CD4-positive, CD25-positive, alpha-beta regulatory T cell (primary cell): ENCODE measurements at regions not wholly inside any gene's neighbourhood (a gene's known extent, or its start where the extent isn't known, plus 50 kb on each side); places are given as distances from the start of the nearest gene placed in this dataset.

Experiments
- ATAC-seq, 2 donors: fragments of 150-1000 bp; cut with Tn5 transposase; one replicate each; pipeline ENCODE4 v1.10.0; 2021; ENCODE audit warnings: low read depth in 2 of 2, moderate number of reproducible peaks in 2 of 2, moderate library complexity in 1 of 2
- DNase-seq, 3 donors: peaks; one replicate each; pipeline versions ENCODE4 v3.0.0 to v3.0.0-alpha.2; 2012 to 2022; ENCODE audit warnings: mixed read lengths in 1 of 3
- H3K27ac ChIP-seq: one replicate; pipeline ENCODE4 v1.7.0; 2013; ENCODE audit warnings: mild to moderate bottlenecking, low read length; ENCODE audit not compliant: insufficient read depth, poor library complexity, severe bottlenecking
- H3K27me3 ChIP-seq: one replicate; pipeline ENCODE4 v1.7.0; 2013; ENCODE audit warnings: low read length; ENCODE audit not compliant: control insufficient read depth, insufficient read depth
- H3K36me3 ChIP-seq: one replicate; pipeline ENCODE4 v1.7.0; 2013; ENCODE audit warnings: mild to moderate bottlenecking, low read length, moderate library complexity; ENCODE audit not compliant: control insufficient read depth, insufficient read depth
- H3K4me1 ChIP-seq: 2 replicates; pipeline ENCODE4 v1.7.0; 2013; ENCODE audit warnings: mild to moderate bottlenecking, low read length; ENCODE audit not compliant: insufficient read depth, control insufficient read depth, poor library complexity, severe bottlenecking
- H3K4me3 ChIP-seq: one replicate; pipeline ENCODE4 v1.7.0; 2013; ENCODE audit warnings: low read depth, mild to moderate bottlenecking, low read length, moderate library complexity
- H3K9me3 ChIP-seq, 2 experiments: 1 replicate in 1 of 2; 2 replicates in 1 of 2; pipeline ENCODE4 v1.7.0; 2013; ENCODE audit warnings: low read length in 2 of 2, mild to moderate bottlenecking in 1 of 2, moderate library complexity in 1 of 2; ENCODE audit not compliant: control insufficient read depth in 2 of 2
- H3K27ac Mint-ChIP-seq, 3 donors: one replicate each; pipeline ENCODE4 v1.8.0; 2020 to 2022; ENCODE audit warnings: mild to moderate bottlenecking in 3 of 3, mixed read lengths in 3 of 3, moderate library complexity in 2 of 3
- H3K27me3 Mint-ChIP-seq: one replicate; pipeline ENCODE4 v1.8.0; 2022; ENCODE audit warnings: mild to moderate bottlenecking, mixed read lengths
- H3K36me3 Mint-ChIP-seq: one replicate; pipeline ENCODE4 v1.8.0; 2020; ENCODE audit warnings: mixed read lengths
- H3K4me1 Mint-ChIP-seq, 4 donors: one replicate each; pipeline ENCODE4 v1.8.0; 2020 to 2022; ENCODE audit warnings: mixed read lengths in 4 of 4, mild to moderate bottlenecking in 1 of 4
- H3K4me3 Mint-ChIP-seq, 4 donors: one replicate each; pipeline ENCODE4 v1.8.0; 2020 to 2022; ENCODE audit warnings: mild to moderate bottlenecking in 4 of 4, mixed read lengths in 4 of 4, moderate library complexity in 3 of 4
- H3K9me3 Mint-ChIP-seq, 7 donors: one replicate each; pipeline ENCODE4 v1.8.0; 2020 to 2022; ENCODE audit warnings: mixed read lengths in 7 of 7, mild to moderate bottlenecking in 3 of 7, moderate library complexity in 2 of 7

- no peak for DNase-seq
- no peaks in the 10 kb centered on the region for H3K9me3 ChIP-seq
- H3K4me1 Mint-ChIP-seq, result no peaks in the 10 kb centered on the region
Measured at GRCh38 chr1:219692981-219693380, 80.1 kb upstream of the ZC3H11B start.

GRCh38 chr1:219689774-219690173 is 76.9 kb upstream of the ZC3H11B start:
- Mint-ChIP-seq H3K27ac (no peak overlapping the region), H3K36me3 (no peaks in the 10 kb centered on the region), H3K4me1 (no peaks in the 10 kb centered on the region), H3K27me3 (no peaks in the 10 kb centered on the region), H3K4me3 (no peak overlapping the region), H3K9me3 (peaks cover 0 to under 1% (median 0%) of the 10 kb centered on the region in 7 donors)
- Histone ChIP-seq H3K4me1 (no peaks in the 10 kb centered on the region), H3K27me3 (no peaks in the 10 kb centered on the region), H3K9me3 (no peaks in the 10 kb centered on the region), H3K4me3 (no peak overlapping the region), H3K36me3 (no peaks in the 10 kb centered on the region), H3K27ac (no peak overlapping the region)
- no peak for ATAC-seq
- DNase-seq, result no peak

More at GRCh38 chr1:219692981-219693380, 80.1 kb upstream of the ZC3H11B start:
- Histone ChIP-seq H3K4me3 (no peak overlapping the region), H3K36me3 (no peaks in the 10 kb centered on the region), H3K27me3 (no peaks in the 10 kb centered on the region), H3K4me1 (no peaks in the 10 kb centered on the region), H3K27ac (no peak overlapping the region)
- Mint-ChIP-seq H3K27ac (no peak overlapping the region), H3K4me3 (no peak overlapping the region), H3K36me3 (no peaks in the 10 kb centered on the region), H3K27me3 (no peaks in the 10 kb centered on the region), H3K9me3 (peaks cover 0 to 2% (median 0%) of the 10 kb centered on the region in 7 donors)
- no peak for ATAC-seq

DNA sequence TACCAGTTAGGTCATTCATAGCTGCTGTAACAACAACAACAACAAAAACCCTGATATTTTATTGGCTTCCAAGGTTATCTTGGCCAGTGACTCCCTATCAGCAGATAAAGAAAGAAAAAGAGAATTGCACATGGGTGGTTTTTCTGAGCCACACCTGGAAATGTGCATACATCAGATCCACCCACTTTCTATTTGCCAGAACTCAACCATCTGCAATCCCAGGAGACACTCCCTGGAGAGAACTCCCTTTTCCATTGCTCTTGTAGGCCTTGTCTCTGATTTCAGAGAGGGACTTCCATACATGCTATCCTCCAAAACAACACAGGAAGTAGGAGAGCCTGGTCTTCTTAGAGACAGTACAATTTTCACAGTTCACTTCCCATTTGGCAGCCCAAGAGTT is 74.9 kb upstream of the ZC3H11B start:
- Histone ChIP-seq H3K36me3 (no peaks in the 10 kb centered on the region), H3K9me3 (no peaks in the 10 kb centered on the region), H3K4me1 (no peaks in the 10 kb centered on the region), H3K27ac (no peak overlapping the region), H3K27me3 (no peaks in the 10 kb centered on the region), H3K4me3 (no peak overlapping the region)
- no peaks in the 10 kb centered on the region for H3K36me3 Mint-ChIP-seq
- H3K27me3 Mint-ChIP-seq, result no peaks in the 10 kb centered on the region
- H3K9me3 Mint-ChIP-seq, result no peaks in the 10 kb centered on the region
- H3K27ac Mint-ChIP-seq, result no peak overlapping the region
- DNase-seq, result no peak
- no peaks in the 10 kb centered on the region for H3K4me1 Mint-ChIP-seq
- no peak overlapping the region for H3K4me3 Mint-ChIP-seq
- no peak for ATAC-seq

GRCh38 chr1:219686171-219686570 is 73.3 kb upstream of the ZC3H11B start:
- no peaks in the 10 kb centered on the region for H3K4me1 Mint-ChIP-seq
- H3K27me3 Mint-ChIP-seq, result no peaks in the 10 kb centered on the region
- DNase-seq (no peak), ATAC-seq (no peak)
- Histone ChIP-seq H3K4me1 (no peaks in the 10 kb centered on the region), H3K27ac (no peak overlapping the region), H3K4me3 (no peak overlapping the region), H3K27me3 (no peaks in the 10 kb centered on the region), H3K9me3 (no peaks in the 10 kb centered on the region), H3K36me3 (no peaks in the 10 kb centered on the region)
- H3K4me3 Mint-ChIP-seq, result no peak overlapping the region
- H3K36me3 Mint-ChIP-seq, result no peaks in the 10 kb centered on the region
- no peaks in the 10 kb centered on the region for H3K9me3 Mint-ChIP-seq
- H3K27ac Mint-ChIP-seq, result no peak overlapping the region

DNA sequence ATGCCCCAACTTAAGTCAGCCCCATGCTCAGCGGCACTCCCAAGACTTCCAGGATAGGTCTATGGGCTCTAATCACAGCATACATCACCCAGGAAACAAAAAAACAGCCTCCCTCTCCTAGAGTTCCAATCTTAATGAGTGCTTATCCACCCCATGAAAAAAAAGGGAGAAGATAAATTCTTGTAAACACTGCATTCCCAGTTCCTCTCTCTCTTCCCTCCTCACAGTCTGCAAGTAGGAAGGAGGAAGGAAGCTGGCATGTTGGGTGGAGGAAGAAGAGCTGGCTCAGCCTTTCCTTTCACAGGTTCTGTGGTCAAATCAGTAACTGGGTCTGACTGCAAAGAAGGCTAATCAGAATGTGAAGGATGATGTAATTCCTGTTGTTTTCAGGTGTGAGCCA is 69.9 kb upstream of the ZC3H11B start:
- H3K27me3 ChIP-seq, result no peaks in the 10 kb centered on the region
- DNase-seq, result no peak
- H3K9me3 Mint-ChIP-seq, result no peaks in the 10 kb centered on the region

GRCh38 chr1:219681876-219682275 is 69.0 kb upstream of the ZC3H11B start:
- no peak for DNase-seq
- Mint-ChIP-seq H3K27ac (no peak overlapping the region), H3K4me3 (no peak overlapping the region), H3K4me1 (no peaks in the 10 kb centered on the region), H3K9me3 (peaks cover 0 to 3% (median 0%) of the 10 kb centered on the region in 7 donors), H3K36me3 (no peaks in the 10 kb centered on the region), H3K27me3 (no peaks in the 10 kb centered on the region)
- Histone ChIP-seq H3K27me3 (no peaks in the 10 kb centered on the region), H3K4me1 (no peaks in the 10 kb centered on the region), H3K9me3 (no peaks in the 10 kb centered on the region), H3K4me3 (no peak overlapping the region), H3K36me3 (no peaks in the 10 kb centered on the region), H3K27ac (no peak overlapping the region)
- no peak for ATAC-seq

More for the DNA sequence above, 69.9 kb upstream of the ZC3H11B start:
- Histone ChIP-seq H3K4me3 (no peak overlapping the region), H3K27ac (no peak overlapping the region), H3K4me1 (no peaks in the 10 kb centered on the region), H3K9me3 (no peaks in the 10 kb centered on the region), H3K36me3 (no peaks in the 10 kb centered on the region)
- H3K36me3 Mint-ChIP-seq, result no peaks in the 10 kb centered on the region
- H3K27me3 Mint-ChIP-seq, result no peaks in the 10 kb centered on the region
- H3K4me1 Mint-ChIP-seq, result no peaks in the 10 kb centered on the region
- H3K4me3 Mint-ChIP-seq, result no peak overlapping the region
- no peak for ATAC-seq
- no peak overlapping the region for H3K27ac Mint-ChIP-seq

DNA sequence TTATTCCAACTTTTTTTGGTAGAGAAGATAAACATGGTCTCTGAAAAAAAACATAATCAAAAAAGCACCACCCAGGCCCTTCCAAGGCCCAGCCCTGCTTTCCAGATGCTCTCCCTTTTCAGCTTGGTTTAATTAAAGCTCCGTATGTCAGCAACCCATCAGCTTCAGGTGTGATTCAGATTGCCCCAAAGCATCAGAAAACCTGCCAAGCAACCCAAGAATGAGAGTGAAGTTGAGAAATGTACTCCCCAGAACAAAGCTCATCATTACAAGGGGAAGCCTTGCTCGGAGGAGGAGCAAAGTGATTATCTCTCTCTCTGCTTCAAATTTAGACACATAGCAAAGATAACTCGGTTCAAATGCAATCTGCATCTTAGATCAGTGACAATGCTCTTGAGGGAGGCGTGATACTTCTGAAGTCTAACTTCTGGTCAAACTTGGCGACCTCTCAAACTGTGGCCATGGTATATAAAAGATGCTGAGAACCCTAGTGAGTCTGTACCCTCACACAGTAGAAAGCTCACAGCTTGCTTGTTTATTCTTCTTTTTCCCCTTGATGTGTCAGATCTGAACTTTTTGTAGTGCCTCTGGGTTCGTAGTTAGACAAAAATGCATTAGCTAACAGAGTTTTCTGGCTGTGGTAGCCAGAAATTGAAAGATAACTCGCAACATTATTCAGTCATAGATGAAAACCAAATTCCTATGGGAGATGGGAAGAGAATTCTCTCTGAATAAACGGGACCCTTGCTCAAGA is 63.3 kb upstream of the ZC3H11B start:
- no peak overlapping the region for H3K27ac ChIP-seq
- no peaks in the 10 kb centered on the region for H3K27me3 ChIP-seq
- H3K4me3 Mint-ChIP-seq, result no peak overlapping the region
- H3K36me3 ChIP-seq, result no peaks in the 10 kb centered on the region
- peaks cover 0 to 12% (median 0%) of the 10 kb centered on the region in 7 donors for H3K9me3 Mint-ChIP-seq
- DNase-seq (no peak), ATAC-seq (no peak)
- H3K4me1 Mint-ChIP-seq, result no peaks in the 10 kb centered on the region
- no peaks in the 10 kb centered on the region for H3K9me3 ChIP-seq
- H3K4me3 ChIP-seq, result no peak overlapping the region
- H3K27me3 Mint-ChIP-seq, result no peaks in the 10 kb centered on the region
- no peak overlapping the region for H3K27ac Mint-ChIP-seq
- no peaks in the 10 kb centered on the region for H3K36me3 Mint-ChIP-seq
- H3K4me1 ChIP-seq, result no peaks in the 10 kb centered on the region

DNA sequence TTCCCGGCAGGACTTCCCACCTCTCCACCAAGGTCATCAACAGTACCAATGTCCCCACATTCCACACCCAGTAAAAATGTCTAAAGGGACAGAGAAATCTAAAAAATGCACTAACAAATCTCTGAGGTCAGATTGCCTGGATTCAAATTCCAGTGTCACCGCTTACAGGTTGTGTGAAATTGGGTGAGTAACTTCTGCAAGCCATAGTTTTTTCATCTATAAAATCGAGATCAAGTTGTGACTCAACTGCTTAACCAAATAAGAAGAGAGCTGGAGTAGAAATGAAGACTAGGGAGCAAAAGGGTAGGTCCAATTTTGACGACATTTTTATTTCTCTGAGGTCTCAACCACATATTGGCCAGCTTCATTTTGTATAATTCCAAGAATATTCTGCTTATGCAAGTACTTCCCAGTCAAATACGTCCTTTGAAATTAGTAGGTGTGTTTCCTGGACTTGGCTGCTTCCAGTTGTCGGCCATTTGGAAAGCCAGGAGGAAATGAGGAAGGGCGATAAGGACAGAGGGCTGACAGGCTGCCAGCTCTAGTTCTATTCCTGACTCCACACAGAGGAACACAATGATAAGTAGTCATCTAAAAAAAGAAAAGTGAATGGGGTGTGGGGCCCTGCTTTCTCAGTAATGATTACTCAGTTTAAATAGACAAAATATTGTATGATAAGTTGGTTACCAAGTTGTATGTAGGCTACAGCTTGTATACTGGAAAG is 57.7 kb upstream of the ZC3H11B start:
- Histone ChIP-seq H3K9me3 (no peaks in the 10 kb centered on the region), H3K4me3 (no peak overlapping the region), H3K27me3 (no peaks in the 10 kb centered on the region), H3K4me1 (no peaks in the 10 kb centered on the region), H3K36me3 (no peaks in the 10 kb centered on the region), H3K27ac (no peak overlapping the region)
- H3K36me3 Mint-ChIP-seq, result no peaks in the 10 kb centered on the region
- no peak overlapping the region for H3K27ac Mint-ChIP-seq
- no peak overlapping the region for H3K4me3 Mint-ChIP-seq
- H3K9me3 Mint-ChIP-seq, result peaks cover 0 to 11% (median 0%) of the 10 kb centered on the region in 7 donors
- H3K27me3 Mint-ChIP-seq, result no peaks in the 10 kb centered on the region
- DNase-seq (no peak), ATAC-seq (no peak)
- no peaks in the 10 kb centered on the region for H3K4me1 Mint-ChIP-seq
